A673 (cell line): ENCODE measurements at regions not wholly inside any gene's neighbourhood (a gene's known extent, or its start where the extent isn't known, plus 50 kb on each side); places are given as distances from the start of the nearest gene placed in this dataset.

ENCODE experiments used
- BruUV-seq: library from RNA; stranded (reverse); fragments of 400-500 nt; replicated peaks from 2 replicates; lab custom pipeline; 2021; lab: Mats Ljungman, UMichigan
- CTCF ChIA-PET: fragments of 300-600 bp; sonication (Branson Sonifier 250); formaldehyde crosslinking; loops from one replicate; lab custom pipeline; 2022; ENCODE audit warnings: antibody characterized with exemption; lab: Charles Lee
- POLR2A ChIA-PET: fragments of 300-600 bp; sonication (Branson Sonifier 250); formaldehyde crosslinking; loops from one replicate; lab custom pipeline; 2022; ENCODE audit warnings: antibody characterized with exemption; ENCODE audit not compliant: low non-redundant PET; lab: Charles Lee
- DNase-seq: peaks from one replicate; pipeline ENCODE4 v3.0.0-alpha.2; 2015; ENCODE audit warnings: low spot score
- H3K27ac ChIP-seq: fragments of 200-600 bp; sonication (generic); 2 replicates; pipeline ENCODE4 v1.5.1; 2016; ENCODE audit warnings: mixed run types, low read depth, mild to moderate bottlenecking, mixed read lengths, antibody characterized with exemption, low read length; ENCODE audit not compliant: poor library complexity, severe bottlenecking
- H3K27me3 ChIP-seq: fragments of 200-600 bp; sonication (generic); replicated peaks from 2 replicates; pipeline ENCODE4 v1.6.1; 2017; ENCODE audit warnings: mixed run types, low read depth, mild to moderate bottlenecking, mixed read lengths, antibody characterized with exemption, low read length; ENCODE audit not compliant: insufficient read depth, poor library complexity
- H3K36me3 ChIP-seq: fragments of 200-600 bp; sonication (generic); 2 replicates; pipeline ENCODE4 v1.6.1; 2016; ENCODE audit warnings: mixed run types, mild to moderate bottlenecking, mixed read lengths, antibody characterized with exemption, low read length; ENCODE audit not compliant: insufficient read depth, poor library complexity, severe bottlenecking
- H3K4me1 ChIP-seq: fragments of 200-600 bp; sonication (generic); 2 replicates; pipeline ENCODE4 v1.6.1; 2017; ENCODE audit warnings: mixed run types, mild to moderate bottlenecking, mixed read lengths, antibody characterized with exemption, low read length; ENCODE audit not compliant: insufficient read depth, poor library complexity, severe bottlenecking
- H3K4me3 ChIP-seq: fragments of 200-600 bp; sonication (generic); 2 replicates; pipeline ENCODE4 v1.5.1; 2016; ENCODE audit warnings: low read depth, mixed run types, mild to moderate bottlenecking, mixed read lengths, low read length; ENCODE audit not compliant: poor library complexity, severe bottlenecking
- H3K9me3 ChIP-seq: fragments of 200-600 bp; sonication (generic); 2 replicates; pipeline ENCODE4 v1.6.1; 2016; ENCODE audit warnings: mixed run types, low read depth, mild to moderate bottlenecking, mixed read lengths, antibody characterized with exemption, low read length; ENCODE audit not compliant: poor library complexity, severe bottlenecking
- CTCF ChIP-seq: fragments of 300-800, 200-600 bp; sonication (generic); conservative IDR thresholded peaks from 2 replicates; pipeline ENCODE4 v1.5.1; 2017; ENCODE audit warnings: low read depth, mild to moderate bottlenecking, antibody characterized with exemption, low read length, moderate library complexity, mixed read lengths
- EZH2 ChIP-seq: fragments of 200-600 bp; sonication (generic); IDR thresholded peaks from 2 replicates; pipeline ENCODE4 v1.6.1; 2017; ENCODE audit warnings: borderline replicate concordance, low read depth, mild to moderate bottlenecking, mixed read lengths, antibody characterized with exemption, low read length; ENCODE audit not compliant: poor library complexity, severe bottlenecking
- intact Hi-C: fragments of 100-400 bp; cut with micrococcal nuclease; formaldehyde crosslinking; loops from one replicate; pipeline ENCODE4 v1.10.0; 2022; ENCODE audit not compliant: unreplicated experiment

GRCh38 chr6:19524366-19525186 is 312.6 kb upstream of the ID4 start:
- Histone ChIP-seq H3K4me3 (no peak overlapping the region), H3K4me1 (no peaks in the 10 kb centered on the region), H3K9me3 (no peaks in the 10 kb centered on the region), H3K27me3 (no peaks in the 10 kb centered on the region), H3K27ac (no peak overlapping the region), H3K36me3 (no peaks in the 10 kb centered on the region)
- intact Hi-C loops, result no loop called here
- ChIA-PET CTCF (no interaction called here), POLR2A (no interaction called here)
- no peak for DNase-seq
- BruUV-seq, result no TSS peak
- no peak for TF ChIP-seq EZH2

- H3K4me3 ChIP-seq, result no peak overlapping the region
- CTCF ChIA-PET, result no interaction called here
Observed at GRCh38 chr6:19525673-19526072, 311.5 kb upstream of the ID4 start.

GRCh38 chr6:19530188-19530587 is 307.0 kb upstream of the ID4 start:
- CTCF ChIA-PET, result no interaction called here

More at GRCh38 chr6:19525673-19526072, 311.5 kb upstream of the ID4 start:
- no peaks in the 10 kb centered on the region for H3K4me1 ChIP-seq
- no peak overlapping the region for H3K27ac ChIP-seq
- no peaks in the 10 kb centered on the region for H3K27me3 ChIP-seq
- TF ChIP-seq CTCF (no peak), EZH2 (no peak)
- no peaks in the 10 kb centered on the region for H3K36me3 ChIP-seq
- intact Hi-C loops, result no loop called here
- no peaks in the 10 kb centered on the region for H3K9me3 ChIP-seq
- POLR2A ChIA-PET, result no interaction called here
- no TSS peak for BruUV-seq
- DNase-seq, result no peak

More at GRCh38 chr6:19530188-19530587, 307.0 kb upstream of the ID4 start:
- Histone ChIP-seq H3K27ac (no peak overlapping the region), H3K4me1 (no peaks in the 10 kb centered on the region), H3K4me3 (no peak overlapping the region), H3K27me3 (no peaks in the 10 kb centered on the region), H3K9me3 (no peaks in the 10 kb centered on the region), H3K36me3 (no peaks in the 10 kb centered on the region)
- intact Hi-C loops, result no loop called here
- no peak for TF ChIP-seq EZH2
- TF ChIP-seq CTCF, result no peak
- BruUV-seq, result no TSS peak
- POLR2A ChIA-PET, result no interaction called here
- DNase-seq, result no peak
